B cell (primary cell): ENCODE measurements at regions not wholly inside any gene's neighbourhood (a gene's known extent, or its start where the extent isn't known, plus 50 kb on each side); places are given as distances from the start of the nearest gene placed in this dataset.

ENCODE experiments used
- ATAC-seq: fragments of 200-7000 bp; cut with Tn5 transposase; one replicate; pipeline ENCODE4 v1.10.0; 2021; ENCODE audit warnings: low read depth, mild to moderate bottlenecking, moderate number of reproducible peaks, moderate library complexity
- CTCF ChIA-PET: fragments of 350-600 bp; sonication (Branson Sonifier 250); formaldehyde crosslinking; loops from one replicate; lab custom pipeline; 2021; ENCODE audit warnings: antibody characterized with exemption, inconsistent platforms; lab: Charles Lee
- POLR2A ChIA-PET: fragments of 350-600 bp; sonication (Branson Sonifier 250); formaldehyde crosslinking; loops from one replicate; lab custom pipeline; 2021; ENCODE audit warnings: antibody characterized with exemption; lab: Charles Lee
- DNase-seq: peaks from one replicate; pipeline ENCODE4 v3.0.0; 2013
- H2AFZ ChIP-seq: 2 replicates; pipeline ENCODE4 v1.6.1; 2012; ENCODE audit warnings: mild to moderate bottlenecking, low read depth, low read length; ENCODE audit not compliant: insufficient read depth, poor library complexity, severe bottlenecking
- H3K27ac ChIP-seq, 2 donors: 1 replicate in 1 of 2; 2 replicates in 1 of 2; pipeline ENCODE4 v1.5.1; 2012 to 2013; ENCODE audit warnings: low read length in 2 of 2, mild to moderate bottlenecking in 2 of 2, moderate library complexity in 1 of 2
- H3K27me3 ChIP-seq, 4 experiments: fragments of 200-600 bp in 1 of 4; sonication (generic) in 1 of 4; replicated peaks in 1 of 4; 1 replicate in 2 of 4; 2 replicates in 2 of 4; pipeline versions ENCODE4 v1.6.1 to v1.7.0; 2013 to 2016; ENCODE audit warnings: low read length in 3 of 4, mild to moderate bottlenecking in 2 of 4, mixed read lengths in 1 of 4, moderate library complexity in 1 of 4; ENCODE audit not compliant: insufficient read depth in 4 of 4, control insufficient read depth in 3 of 4; ENCODE audit errors: control extremely low read depth in 1 of 4
- H3K36me3 ChIP-seq, 2 experiments: replicated peaks in 1 of 2; 1 replicate in 1 of 2; 2 replicates in 1 of 2; pipeline versions ENCODE4 v1.6.1 to v1.7.1; 2013; ENCODE audit warnings: low read length in 1 of 2; ENCODE audit not compliant: insufficient read depth in 2 of 2, control insufficient read depth in 1 of 2; ENCODE audit errors: control extremely low read depth in 1 of 2, extremely low read depth in 1 of 2
- H3K4me1 ChIP-seq, 2 donors: fragments of 200-600 bp in 1 of 2; sonication (generic) in 1 of 2; 1 replicate in 1 of 2; 2 replicates in 1 of 2; pipeline versions ENCODE4 v1.5.1 to v1.6.1; 2013 to 2017; ENCODE audit warnings: low read length in 2 of 2; ENCODE audit not compliant: control insufficient read depth in 2 of 2, insufficient read depth in 2 of 2
- H3K4me2 ChIP-seq: replicated peaks from 2 replicates; pipeline ENCODE3; 2012; ENCODE audit warnings: mild to moderate bottlenecking, low read depth, low read length; ENCODE audit not compliant: poor library complexity, severe bottlenecking
- H3K4me3 ChIP-seq, 5 experiments: fragments of 200-600 bp in 1 of 5; sonication (generic) in 1 of 5; 1 replicate in 3 of 5; 2 replicates in 2 of 5; pipeline versions ENCODE4 v1.5.1 to v1.7.0; 2011 to 2016; ENCODE audit warnings: low read length in 4 of 5, mild to moderate bottlenecking in 4 of 5, low read depth in 2 of 5, control low read depth in 1 of 5, moderate library complexity in 1 of 5; ENCODE audit not compliant: insufficient read depth in 1 of 5; ENCODE audit errors: control extremely low read depth in 1 of 5, extremely low read depth in 1 of 5
- H3K79me2 ChIP-seq: fragments of 200-600 bp; sonication (generic); one replicate; pipeline ENCODE4 v1.6.0; 2016; ENCODE audit warnings: low read length; ENCODE audit not compliant: control insufficient read depth, insufficient read depth
- H3K9ac ChIP-seq: fragments of 200-600 bp; sonication (generic); 2 replicates; pipeline ENCODE4 v1.6.1; 2017; ENCODE audit warnings: mild to moderate bottlenecking, low read length, moderate library complexity
- H3K9me3 ChIP-seq, 3 donors: one replicate each; pipeline versions ENCODE4 v1.6.1 to v1.7.1; 2013; ENCODE audit warnings: low read length in 2 of 3; ENCODE audit not compliant: control insufficient read depth in 2 of 3, insufficient read depth in 1 of 3; ENCODE audit errors: control extremely low read depth in 1 of 3
- H4K20me1 ChIP-seq: 2 replicates; pipeline ENCODE4 v1.6.0; 2012; ENCODE audit warnings: mild to moderate bottlenecking, low read length; ENCODE audit not compliant: insufficient read depth, control insufficient read depth, poor library complexity, severe bottlenecking
- H3K27ac Mint-ChIP-seq: one replicate; pipeline ENCODE4 v1.8.0; 2021; ENCODE audit warnings: mixed read lengths
- H3K27me3 Mint-ChIP-seq: one replicate; pipeline ENCODE4 v1.8.0; 2021; ENCODE audit warnings: mixed read lengths
- H3K4me1 Mint-ChIP-seq: one replicate; pipeline ENCODE4 v1.8.0; 2021; ENCODE audit warnings: mixed read lengths
- H3K4me3 Mint-ChIP-seq: one replicate; pipeline ENCODE4 v1.8.0; 2021; ENCODE audit warnings: mixed read lengths
- H3K9me3 Mint-ChIP-seq: one replicate; pipeline ENCODE4 v1.8.0; 2022; ENCODE audit warnings: mixed read lengths; ENCODE audit not compliant: insufficient read depth
- EZH2 ChIP-seq: IDR thresholded peaks from 2 replicates; pipeline ENCODE4 v1.6.1; 2012; ENCODE audit warnings: borderline replicate concordance, low read depth, mild to moderate bottlenecking, moderate library complexity, low read length; ENCODE audit not compliant: insufficient read depth, poor library complexity, severe bottlenecking
- WGBS: methylation state at CpG from one replicate; pipeline ENCODE4 v1.1.5; 2013; ENCODE audit warnings: missing lambda C conversion rate; ENCODE audit not compliant: insufficient coverage; 5-methylcytosine and 5-hydroxymethylcytosine counted together
- intact Hi-C: fragments of 100-400 bp; cut with micrococcal nuclease; formaldehyde crosslinking; loops from one replicate; pipeline ENCODE4 v1.10.0; 2022
- TF ChIP-seq, protein P1 (sequence below): fragments of 200-600 bp; IDR thresholded peaks from one replicate; pipeline ENCODE4 v1.8.0; 2022; ENCODE audit warnings: antibody characterized with exemption, mild to moderate bottlenecking

- H3K9me3 Mint-ChIP-seq: no peaks in the 10 kb centered on the region
- H3K79me2 ChIP-seq: no peaks in the 10 kb centered on the region
- H3K4me2 ChIP-seq: no peak overlapping the region
- H3K36me3 ChIP-seq: no peaks in the 10 kb centered on the region
- H3K4me3 ChIP-seq: no peak overlapping the region
- intact Hi-C loops: no loop called here
- DNase-seq (no peak), ATAC-seq (no peak)
- ChIA-PET POLR2A (no interaction called here), CTCF (interaction anchor here (1.1 kb wide), 1 partner anchor 372 kb away, joined by 3 read pairs; no protein-coding TSS in a partner anchor)
- H3K4me1 Mint-ChIP-seq: peaks cover 3% of the 10 kb centered on the region
- no peaks in the 10 kb centered on the region for H3K4me1 ChIP-seq
- peaks cover 25% of the 10 kb centered on the region for H3K27me3 Mint-ChIP-seq
- H3K4me3 Mint-ChIP-seq: no peak overlapping the region
- H3K9me3 ChIP-seq: no peaks in the 10 kb centered on the region
- WGBS: 95% methylated on average over 14 of the region's 18 CpGs
- no peak overlapping the region for H3K27ac Mint-ChIP-seq
- no peaks in the 10 kb centered on the region for H4K20me1 ChIP-seq
- no peak overlapping the region for H3K27ac ChIP-seq
- H2AFZ ChIP-seq: no peak overlapping the region
- no peak for TF ChIP-seq EZH2
- TF ChIP-seq, protein P1, sequence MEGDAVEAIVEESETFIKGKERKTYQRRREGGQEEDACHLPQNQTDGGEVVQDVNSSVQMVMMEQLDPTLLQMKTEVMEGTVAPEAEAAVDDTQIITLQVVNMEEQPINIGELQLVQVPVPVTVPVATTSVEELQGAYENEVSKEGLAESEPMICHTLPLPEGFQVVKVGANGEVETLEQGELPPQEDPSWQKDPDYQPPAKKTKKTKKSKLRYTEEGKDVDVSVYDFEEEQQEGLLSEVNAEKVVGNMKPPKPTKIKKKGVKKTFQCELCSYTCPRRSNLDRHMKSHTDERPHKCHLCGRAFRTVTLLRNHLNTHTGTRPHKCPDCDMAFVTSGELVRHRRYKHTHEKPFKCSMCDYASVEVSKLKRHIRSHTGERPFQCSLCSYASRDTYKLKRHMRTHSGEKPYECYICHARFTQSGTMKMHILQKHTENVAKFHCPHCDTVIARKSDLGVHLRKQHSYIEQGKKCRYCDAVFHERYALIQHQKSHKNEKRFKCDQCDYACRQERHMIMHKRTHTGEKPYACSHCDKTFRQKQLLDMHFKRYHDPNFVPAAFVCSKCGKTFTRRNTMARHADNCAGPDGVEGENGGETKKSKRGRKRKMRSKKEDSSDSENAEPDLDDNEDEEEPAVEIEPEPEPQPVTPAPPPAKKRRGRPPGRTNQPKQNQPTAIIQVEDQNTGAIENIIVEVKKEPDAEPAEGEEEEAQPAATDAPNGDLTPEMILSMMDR: no peak
- no peak overlapping the region for H3K9ac ChIP-seq
- H3K27me3 ChIP-seq: peaks cover 0 to 6% (median 1%) of the 10 kb centered on the region in 4 experiments
Observed at GRCh38 chr3:193943851-193944517, 192.0 kb upstream of the HES1 start.

GRCh38 chr3:193944518-193944884, 191.4 kb upstream of the HES1 start:
- H3K79me2 ChIP-seq: no peaks in the 10 kb centered on the region
- no peaks in the 10 kb centered on the region for H4K20me1 ChIP-seq
- H3K4me1 ChIP-seq: no peaks in the 10 kb centered on the region
- peaks cover 3% of the 10 kb centered on the region for H3K4me1 Mint-ChIP-seq
- H3K36me3 ChIP-seq: no peaks in the 10 kb centered on the region
- H3K4me2 ChIP-seq: no peak overlapping the region
- H3K27me3 ChIP-seq: peaks cover 0 to 6% (median 1%) of the 10 kb centered on the region in 4 experiments
- ChIA-PET POLR2A (no interaction called here), CTCF (interaction anchor here (1.1 kb wide), 1 partner anchor 371 kb away, joined by 3 read pairs; no protein-coding TSS in a partner anchor)
- DNase-seq (no peak), ATAC-seq (no peak)
- H3K9ac ChIP-seq: no peak overlapping the region
- no peak overlapping the region for H2AFZ ChIP-seq
- H3K4me3 Mint-ChIP-seq: no peak overlapping the region
- no peak overlapping the region for H3K27ac ChIP-seq
- no peak overlapping the region for H3K27ac Mint-ChIP-seq
- TF ChIP-seq EZH2: no peak
- TF ChIP-seq, protein P1: no peak
- no peak overlapping the region for H3K4me3 ChIP-seq
- intact Hi-C loops: no loop called here
- H3K9me3 ChIP-seq: no peaks in the 10 kb centered on the region
- 94% methylated on average over 7 of the region's 7 CpGs for WGBS
- no peaks in the 10 kb centered on the region for H3K9me3 Mint-ChIP-seq
- peaks cover 25% of the 10 kb centered on the region for H3K27me3 Mint-ChIP-seq
